Activated T-helper 9 cell treated with anti-CD3 and anti-CD28 coated beads, Interleukin-2, amount 50 U/mL, for 16 hours (primary cell): ENCODE measurements at regions not wholly inside any gene's neighbourhood (a gene's known extent, or its start where the extent isn't known, plus 50 kb on each side); places are given as distances from the start of the nearest gene placed in this dataset.

Source experiments
- DNase-seq: peaks from one replicate; pipeline ENCODE4 v3.0.0-alpha.2; 2020; ENCODE audit warnings: low read depth

DNA sequence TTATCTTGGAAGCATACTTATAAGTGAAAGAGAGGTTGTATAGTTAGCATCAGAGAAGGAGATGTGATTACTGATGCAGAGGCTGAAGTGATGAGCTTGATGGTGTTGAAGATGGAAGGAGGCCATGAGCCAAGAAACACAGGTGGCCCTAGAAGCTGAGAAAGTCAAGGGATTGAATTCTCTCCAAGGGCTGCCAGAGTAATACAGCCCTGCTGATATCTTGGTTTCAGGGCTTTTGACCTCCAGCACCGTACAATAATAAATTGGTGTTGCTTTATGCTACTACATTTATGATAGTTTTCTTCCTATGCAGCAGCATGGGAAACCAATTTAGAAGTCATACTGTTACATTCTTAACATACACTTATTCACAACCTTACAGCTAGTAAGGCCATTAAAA, 1133.3 kb downstream of the AACS start:
- no peak for DNase-seq

DNA sequence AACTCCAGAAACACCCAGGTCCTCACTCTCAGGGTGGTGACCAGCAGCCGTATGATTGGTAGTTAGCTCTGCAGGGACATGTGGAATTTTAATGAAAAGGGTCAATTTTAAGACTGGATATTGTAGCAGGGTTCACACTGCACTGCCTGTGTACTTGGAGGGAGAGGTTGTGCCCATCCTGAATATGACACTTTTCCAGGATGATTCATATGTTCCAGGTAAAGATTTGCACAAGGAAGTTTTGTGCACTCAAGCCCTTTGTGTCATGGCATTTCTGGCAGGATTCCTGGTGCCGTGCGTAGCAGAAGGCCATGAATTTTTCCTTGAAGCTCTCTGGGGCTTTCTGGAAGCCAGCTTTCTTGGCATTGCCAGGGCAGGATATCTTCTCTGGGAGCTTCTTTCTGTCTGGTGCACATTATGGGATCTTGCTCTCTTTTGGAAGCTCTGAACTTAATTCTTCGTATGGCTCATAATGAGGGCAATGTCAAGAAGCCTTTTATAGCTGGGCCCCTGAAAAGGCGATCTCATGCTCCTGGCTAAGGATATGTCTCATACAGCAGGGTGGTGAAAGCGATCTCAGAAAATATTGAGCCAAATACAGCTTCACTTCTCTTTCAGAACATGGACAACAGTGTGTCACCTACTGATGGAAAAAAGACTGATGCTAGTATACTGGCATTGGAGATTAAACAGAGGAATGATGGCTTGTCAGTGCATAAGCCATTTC, 1133.9 kb downstream of the AACS start:
- DNase-seq: no peak

DNA sequence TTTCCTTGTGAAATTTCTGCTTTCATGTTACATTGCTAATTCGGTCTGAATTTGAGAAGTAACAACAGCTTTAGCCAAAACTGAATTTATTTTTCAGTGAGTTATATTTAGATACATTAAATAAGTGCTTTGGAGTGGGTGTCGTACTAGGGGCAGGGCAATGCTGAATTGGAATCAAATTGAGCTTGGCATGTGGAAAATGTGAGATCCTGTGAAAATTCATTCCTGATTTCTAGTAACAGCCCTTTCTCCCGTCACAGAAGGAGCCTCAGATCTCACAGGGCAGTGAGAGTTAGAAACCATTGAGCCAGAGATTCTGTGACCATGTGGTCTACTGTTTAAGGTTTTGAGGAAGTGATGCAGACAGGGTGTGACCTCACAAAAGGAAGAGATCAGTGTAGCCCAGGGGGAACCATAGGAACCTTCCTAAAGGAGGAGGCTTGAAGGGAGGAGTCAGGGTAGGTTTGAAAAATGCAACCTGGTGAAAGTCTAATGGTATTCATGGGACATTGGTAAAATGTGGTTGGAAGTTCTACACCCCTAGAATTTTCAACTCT, 1136.8 kb downstream of the AACS start:
- DNase-seq: no peak

DNA sequence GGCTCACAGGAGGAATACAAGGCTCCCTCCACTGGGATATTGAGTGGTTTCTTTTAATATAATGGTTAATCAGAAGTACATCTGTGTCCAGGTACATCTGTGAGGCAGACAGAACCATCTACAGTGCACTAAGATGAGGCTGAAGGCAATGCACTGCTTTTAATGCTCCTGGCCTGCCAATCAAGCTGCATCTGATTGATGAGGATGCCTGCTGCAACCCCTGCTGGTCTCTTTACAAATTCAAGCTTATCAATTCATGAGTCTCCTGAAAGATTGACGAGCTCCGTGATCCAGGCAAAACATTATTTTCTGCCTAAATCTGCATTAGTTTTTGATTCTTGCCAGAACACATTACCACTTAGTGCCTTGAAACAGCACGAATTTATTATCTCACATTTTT, 1139.1 kb downstream of the AACS start:
- no peak for DNase-seq

DNA sequence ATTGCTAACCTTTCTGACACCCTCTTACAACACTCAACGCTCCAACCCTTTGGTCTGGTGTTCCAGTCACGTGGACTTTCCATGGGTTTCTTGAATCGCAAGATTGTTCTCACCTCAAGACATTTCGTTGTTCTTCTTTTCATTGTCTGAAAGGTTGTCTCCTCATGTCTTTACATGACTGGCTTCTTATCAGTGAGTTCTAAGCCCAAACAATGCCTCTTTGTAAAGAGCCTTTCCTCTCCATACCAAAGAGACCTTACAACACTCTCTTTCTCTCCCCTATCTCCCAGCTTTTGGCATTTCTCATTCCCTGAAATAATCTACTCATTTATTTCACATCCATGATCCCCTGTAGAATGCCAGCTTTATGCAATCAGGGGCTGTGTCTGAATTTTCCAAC, 1144.8 kb downstream of the AACS start:
- no peak for DNase-seq

DNA sequence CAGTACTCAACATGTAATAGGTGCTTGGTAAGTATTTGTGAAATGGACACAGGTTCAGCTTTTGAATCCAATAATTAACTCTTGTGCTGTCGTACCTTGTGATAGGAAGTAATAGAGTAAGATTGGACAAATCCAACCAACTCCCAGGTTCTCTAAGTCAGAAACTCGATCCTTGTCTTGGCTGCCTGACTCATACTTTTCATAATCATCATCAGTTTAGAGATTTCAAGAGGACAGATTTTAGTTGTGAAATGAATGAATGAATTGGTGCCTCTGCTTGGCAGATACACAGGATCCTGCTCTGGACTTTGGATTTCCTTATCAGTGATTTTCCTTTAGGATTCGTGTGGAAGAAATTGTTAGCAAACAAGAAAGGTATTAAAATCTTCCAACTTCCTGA, 1145.2 kb downstream of the AACS start:
- DNase-seq: no peak

DNA sequence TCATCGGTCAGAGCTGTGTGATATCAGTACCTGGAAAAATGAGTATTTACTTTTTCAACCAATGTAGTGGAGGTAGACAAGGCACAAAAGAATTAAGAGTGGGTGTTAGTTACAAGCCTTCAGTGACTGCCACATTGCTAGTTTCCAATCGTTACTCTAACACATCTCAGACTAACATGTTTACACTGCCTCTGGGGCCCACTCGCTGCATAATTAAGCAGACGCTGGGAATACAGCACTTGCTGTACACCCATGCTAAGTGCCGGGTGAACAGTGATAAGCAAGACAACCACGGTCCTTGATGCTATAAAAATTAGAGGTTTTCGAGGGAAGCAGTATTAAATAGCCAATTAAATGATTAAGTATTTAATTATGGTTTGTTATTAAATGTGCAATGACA, 1147.6 kb downstream of the AACS start:
- DNase-seq: no peak

DNA sequence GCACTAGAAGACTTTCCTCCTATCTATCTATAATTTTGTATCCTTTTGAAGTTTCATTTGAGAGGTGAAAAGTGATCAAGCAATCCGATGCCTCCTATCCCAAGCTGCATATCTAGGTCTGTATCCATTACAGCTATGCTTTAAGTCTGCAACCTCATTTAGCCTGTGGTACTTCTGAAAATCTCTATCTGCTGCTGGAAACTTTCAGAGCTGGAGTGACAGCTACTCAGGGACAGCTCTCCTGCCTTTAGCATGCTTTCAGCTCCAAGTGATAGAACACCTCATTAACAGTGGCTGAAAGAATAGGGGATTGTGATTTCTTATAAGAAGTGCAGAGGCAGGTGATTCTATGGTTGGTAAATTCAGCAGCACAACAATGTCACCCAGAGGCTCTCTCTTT, 1153.5 kb downstream of the AACS start:
- no peak for DNase-seq

DNA sequence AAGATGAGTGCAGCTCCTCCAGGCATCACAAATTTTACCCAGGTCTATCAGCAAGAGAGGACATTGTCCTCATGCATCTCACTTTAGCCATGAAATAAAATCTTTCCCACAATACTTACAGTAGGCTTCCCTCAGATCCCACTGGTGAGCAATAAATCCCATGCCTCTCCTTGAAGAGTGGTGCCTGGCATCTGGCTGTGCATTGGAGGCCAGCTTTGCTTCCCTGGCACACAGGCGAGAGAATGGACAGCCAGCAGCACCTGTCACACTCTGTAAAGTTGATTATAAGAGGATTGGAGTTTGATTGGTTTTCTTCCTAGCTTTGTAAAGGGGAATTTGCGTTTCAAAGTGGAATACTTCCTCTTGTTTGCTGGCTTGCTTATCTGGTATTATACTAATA, 1153.9 kb downstream of the AACS start:
- no peak for DNase-seq

DNA sequence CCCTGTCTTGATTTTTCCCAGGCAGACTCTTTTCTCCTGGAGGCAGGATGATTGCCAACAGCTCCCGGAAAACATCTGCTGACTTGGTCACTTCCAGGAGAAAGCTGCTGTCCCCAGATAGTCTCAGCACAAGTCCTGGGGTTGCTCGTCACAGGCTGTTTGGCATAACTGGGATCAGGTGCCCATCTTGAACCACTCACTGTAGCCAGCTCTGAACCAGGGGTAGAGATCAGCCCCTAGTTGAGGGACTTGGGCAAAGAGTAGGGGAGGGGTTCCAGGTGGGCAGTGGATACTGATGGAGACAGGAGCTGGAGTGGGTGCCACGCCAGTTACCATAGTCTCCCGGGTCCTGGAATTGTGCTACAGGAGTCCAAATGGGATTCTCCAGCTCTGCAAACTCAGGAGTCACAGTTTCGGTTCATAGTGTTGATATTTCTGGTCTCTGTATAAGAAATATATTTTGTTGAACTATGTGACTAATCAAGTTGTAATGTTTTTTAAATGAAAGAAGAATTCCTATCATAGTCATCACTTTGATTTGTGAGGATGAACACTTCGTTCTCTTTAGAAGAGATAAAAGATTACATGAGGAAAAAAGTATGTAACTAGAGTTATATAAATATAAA, 1154.5 kb downstream of the AACS start:
- DNase-seq: no peak

DNA sequence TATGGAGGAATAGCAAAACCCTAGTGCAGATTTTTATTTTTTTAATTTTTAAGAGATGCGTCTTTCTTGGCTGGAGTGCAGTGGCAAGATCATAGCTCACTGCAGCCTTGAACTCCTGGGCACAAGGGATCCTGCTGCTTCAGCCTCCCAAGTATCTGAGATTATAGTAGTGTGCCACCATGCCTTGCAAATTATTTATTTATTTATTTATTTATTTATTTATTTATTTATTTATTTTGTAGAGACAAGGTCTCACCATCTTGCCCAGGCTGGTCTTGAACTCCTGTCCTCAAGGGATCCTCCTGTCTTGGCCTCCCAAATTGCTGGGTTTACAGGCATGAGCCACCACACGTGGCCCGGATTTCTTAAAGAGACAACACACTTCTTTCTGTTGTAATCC, 1158.8 kb downstream of the AACS start:
- no peak for DNase-seq

DNA sequence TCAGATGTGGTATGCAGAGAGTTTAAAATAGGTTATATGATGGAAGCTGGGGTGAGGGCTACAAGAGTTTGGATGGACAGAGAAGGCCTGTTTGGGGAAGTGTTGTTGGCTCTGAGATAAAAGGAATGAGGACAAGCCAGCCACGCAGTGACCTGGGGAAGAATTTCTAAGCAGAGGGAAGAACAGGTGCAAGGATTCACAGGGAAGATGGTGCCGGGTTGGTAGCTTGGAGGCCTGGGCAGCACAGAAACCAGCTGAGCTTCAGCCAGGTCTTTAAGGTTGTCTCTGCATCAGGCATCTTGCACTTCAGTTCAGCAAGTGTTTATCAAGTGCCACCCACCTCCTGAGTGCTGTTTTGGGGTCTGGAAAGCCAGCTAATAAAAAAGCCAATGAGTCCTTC, 1163.7 kb downstream of the AACS start:
- no peak for DNase-seq

DNA sequence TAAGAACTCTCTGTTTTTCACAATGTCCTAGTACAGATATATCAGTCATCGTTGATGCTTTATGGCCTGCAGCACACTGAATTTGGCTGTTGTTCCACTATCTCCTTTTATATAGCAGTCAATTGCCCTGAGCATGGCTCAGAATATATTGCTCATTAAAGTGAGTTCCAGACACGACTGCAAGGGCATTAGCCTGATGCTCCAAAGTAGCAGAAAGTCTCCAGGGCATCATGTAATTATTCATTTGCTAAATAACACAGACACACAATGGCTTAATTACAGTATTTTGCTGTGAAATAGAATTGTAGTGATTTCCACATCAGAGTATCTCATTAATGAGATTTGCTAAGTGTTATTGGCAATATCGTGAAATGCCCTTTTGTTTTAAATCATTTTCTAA, 1167.5 kb downstream of the AACS start:
- no peak for DNase-seq

DNA sequence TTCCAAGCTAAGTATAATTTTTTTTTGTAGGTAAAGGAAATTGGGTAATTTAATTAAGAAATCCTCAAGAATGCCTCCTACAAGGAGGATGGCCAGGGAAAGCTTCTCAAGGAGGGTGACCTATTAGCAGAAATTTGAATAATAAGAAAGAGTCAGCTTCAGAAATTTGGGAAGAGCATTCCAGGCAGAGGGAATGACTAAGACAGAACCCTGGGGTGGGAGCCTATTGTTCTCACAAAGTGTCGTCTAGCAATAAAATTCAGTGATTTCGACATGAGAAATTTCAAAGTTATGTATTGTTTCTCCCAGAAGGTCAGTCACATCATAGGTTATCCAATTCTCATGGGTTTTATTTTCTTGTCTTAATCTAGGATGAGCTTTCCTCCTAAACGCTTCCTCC, 1168.4 kb downstream of the AACS start:
- DNase-seq: no peak

DNA sequence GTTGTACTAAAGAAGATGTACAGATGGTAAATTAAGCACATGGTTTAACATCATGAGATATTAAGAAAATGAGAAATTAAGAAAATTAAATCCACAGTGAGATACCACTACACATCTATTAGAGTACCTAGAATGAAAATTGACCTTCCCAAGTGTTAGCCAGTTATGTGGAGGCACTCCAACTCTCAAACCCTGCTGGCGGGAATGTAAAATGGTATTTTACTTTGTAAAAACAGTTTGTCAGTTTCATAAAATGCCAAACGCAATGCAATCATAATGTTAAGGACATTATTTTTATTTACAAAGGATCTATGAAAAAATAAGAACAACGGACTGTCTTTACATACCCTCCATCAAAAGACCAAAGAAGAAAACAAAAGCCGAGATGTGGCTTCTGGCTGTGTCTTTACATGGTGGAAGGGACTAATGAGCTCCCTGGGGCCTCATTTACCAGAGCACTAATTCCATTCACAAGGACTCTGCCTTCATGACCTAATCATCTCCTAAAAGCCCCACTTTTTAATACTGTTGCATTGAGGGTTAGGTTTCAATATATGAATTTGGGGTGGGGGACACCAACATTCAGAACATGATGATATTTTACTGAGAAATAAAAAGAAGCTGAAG, 1178.7 kb downstream of the AACS start:
- DNase-seq: no peak

DNA sequence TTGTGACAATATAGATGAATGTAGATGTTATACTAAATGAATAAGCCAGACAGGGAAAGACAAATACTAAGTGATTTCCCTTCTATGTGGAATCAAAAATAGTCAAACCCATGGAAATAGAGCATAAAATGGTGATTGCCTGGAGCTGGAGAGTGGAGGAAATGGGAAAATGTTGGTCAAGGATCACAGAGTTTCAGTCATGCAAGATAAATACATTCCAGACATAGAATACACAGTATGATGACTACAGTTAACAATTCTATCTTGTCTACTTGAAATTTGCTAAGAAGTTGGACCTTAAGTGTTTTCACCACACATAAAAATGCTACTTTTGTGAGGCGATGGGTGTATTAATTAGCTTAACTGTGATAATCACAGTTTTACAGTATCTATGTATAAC, 1182.7 kb downstream of the AACS start:
- no peak for DNase-seq

DNA sequence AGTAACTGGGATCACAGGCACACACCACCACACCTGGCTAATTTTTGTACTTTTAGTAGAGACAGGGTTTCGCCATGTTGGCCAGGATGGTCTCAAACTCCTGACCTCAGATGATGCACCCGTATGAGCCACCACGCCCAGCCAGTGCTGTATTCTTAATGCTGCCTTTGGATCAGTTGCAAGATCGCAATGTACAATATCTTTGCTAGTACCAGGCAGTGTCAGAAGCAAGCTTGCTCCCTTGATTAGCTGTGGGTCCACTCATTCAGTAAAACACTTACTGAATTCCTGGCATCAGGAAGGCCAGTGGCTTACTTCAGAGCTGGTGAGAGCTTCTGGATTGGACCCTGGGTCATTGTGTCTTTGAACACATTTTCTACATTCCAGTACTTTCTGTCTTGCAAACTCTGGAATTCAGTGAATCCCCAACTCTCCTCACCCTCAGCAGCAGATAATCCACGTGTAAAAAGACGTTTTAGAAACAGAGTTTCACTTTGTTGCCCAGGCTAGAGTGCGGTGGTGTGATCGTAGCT, 1183.7 kb downstream of the AACS start:
- no peak for DNase-seq

DNA sequence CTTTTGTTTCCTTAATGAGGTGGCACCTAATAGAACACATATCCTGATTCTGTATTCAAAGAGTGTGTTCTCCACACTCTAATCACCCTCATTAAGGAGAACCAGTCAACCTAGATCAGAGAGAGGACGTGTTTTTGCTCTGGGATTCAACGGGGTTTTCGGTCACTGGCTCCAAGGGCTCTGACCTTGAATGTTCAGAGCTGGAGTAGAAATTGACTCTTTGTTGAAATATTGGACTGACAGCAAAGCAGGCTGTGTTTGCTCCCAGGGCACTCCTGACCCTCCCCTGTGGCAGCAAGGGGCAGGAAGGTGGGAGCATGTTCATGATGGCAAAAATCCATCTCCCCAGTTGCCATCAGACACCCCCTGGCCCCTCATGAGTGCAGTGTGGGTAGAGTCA, 1193.0 kb downstream of the AACS start:
- no peak for DNase-seq

DNA sequence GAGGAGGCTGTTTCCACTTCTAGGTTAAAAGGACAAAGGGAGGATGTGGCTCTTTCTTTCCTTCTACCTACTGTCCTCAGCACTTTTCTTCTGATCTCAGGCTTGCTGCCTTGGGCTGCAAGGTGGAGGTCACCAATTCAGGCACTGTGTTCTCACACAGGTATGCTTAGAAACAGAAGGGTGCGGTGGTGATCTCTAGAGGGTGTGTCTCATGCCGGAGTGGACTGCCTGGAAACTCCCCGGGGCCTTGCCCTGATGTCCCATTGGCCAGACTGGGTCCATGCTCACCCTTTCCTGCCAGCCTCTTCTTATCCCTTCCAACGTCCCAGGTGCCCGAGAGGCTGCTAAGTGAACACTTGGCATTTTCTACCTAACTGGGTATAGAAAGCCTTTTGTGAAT, 1197.6 kb downstream of the AACS start:
- no peak for DNase-seq

DNA sequence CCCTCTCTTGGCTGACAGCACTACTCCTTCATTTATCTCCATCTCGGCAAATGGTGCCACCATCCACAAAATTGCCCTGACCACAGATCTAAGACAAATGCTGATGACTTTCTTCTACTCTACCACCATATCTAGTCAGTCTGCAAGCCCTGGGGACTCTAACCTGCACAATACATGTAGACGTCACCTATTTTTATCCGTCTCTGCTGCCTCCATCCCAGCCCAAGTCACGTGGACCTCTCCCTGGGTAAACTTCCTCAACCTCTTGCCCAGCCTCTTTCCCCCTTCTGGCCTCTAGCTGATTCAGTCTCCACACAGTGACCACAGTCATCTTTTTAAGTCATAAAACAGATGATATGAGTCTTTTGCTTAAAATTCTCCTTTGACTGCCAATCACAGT, 1203.0 kb downstream of the AACS start:
- DNase-seq: no peak

DNA sequence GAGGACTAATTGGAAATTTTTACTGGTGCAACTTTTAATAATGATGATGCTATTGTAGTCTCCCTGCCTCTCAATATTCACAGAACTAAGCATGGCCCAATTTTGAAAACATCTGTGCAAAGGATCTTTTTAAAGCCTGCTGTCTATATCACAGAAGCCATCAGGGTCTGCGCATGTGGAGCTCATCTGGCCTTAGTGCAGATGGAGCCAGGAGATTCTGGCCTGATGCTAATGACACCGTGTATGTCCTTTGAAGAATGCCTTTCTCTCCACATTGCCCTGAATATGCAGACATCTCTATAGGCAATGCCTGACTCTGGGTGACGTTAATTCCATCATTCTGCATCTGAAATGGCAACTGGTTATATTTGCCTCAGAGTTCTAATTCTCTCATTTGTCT, 1205.9 kb downstream of the AACS start:
- DNase-seq: no peak

DNA sequence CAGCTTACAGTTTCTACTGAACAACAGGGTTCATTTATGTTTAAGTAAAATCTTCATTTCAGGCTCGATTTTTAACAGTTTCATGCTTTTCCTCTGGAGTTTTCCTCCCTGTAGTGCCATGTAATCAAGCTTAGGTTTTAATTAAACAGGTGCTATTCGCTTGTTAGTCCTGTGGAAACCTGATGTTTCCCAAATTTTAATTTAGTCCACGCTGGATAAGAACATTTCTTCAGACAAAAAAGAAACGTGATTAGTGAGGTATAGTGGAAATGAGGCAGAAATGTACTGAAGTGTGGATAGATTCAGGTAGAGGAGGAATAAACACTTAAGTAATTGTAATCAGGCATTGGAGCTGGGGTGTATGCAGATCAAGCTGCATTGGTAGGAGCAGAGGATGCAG, 1217.5 kb downstream of the AACS start:
- DNase-seq: no peak

DNA sequence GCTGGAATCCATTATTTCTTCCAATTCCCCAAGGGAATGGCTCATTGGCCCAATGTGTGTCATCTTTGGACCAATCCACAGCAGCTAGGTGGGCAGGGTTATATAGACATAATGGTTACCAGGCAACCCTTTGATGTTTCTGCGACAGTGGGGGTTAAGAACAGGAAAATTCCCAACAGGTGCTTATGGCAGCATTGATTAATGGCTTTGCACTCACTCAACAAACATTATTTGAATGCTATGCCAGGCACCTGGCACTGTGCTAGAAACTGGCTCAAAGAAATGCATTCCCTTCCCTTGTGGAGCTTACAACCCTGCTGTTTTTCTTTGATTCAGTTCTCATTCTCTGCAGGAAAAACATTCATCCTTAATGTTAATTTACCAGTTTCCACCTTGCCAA, 1221.0 kb downstream of the AACS start:
- no peak for DNase-seq
